ENCODE measurements at regions not wholly inside any gene's neighbourhood (a gene's known extent, or its start where the extent isn't known, plus 50 kb on each side); places are given as distances from the start of the nearest gene placed in this dataset.

GRCh38 chr1:38289034-38289433 lies 242.4 kb upstream of the POU3F1 start:
- no peak overlapping the region for H2AK5ac ChIP-seq (ENCODE audit: low read length)
- DNase-seq: no peak
- no peak overlapping the region for H3K9ac ChIP-seq (ENCODE audit: low read length)
- H4K91ac ChIP-seq (ENCODE audit: low read depth, low read length): no peak overlapping the region
- H2BK5ac ChIP-seq (ENCODE audit: low read depth, low read length, poor library complexity): no peak overlapping the region
- H3K27me3 ChIP-seq (ENCODE audit: insufficient read depth, low read length): no peaks in the 10 kb centered on the region
- no peak overlapping the region for H2BK120ac ChIP-seq (ENCODE audit: insufficient read depth, low read length, poor library complexity)
- no peak overlapping the region for H3K4ac ChIP-seq (ENCODE audit: low read depth, low read length)
- H3K9me3 ChIP-seq (ENCODE audit: insufficient read depth, low read depth, low read length): peaks cover 3% of the 10 kb centered on the region
- H3K36me3 ChIP-seq (ENCODE audit: control insufficient read depth in 1 of 2, insufficient read depth in 2 of 2, low read length in 2 of 2): no peaks in the 10 kb centered on the region
- no peak overlapping the region for H3K27ac ChIP-seq (ENCODE audit: low read depth, low read length)
- H3K4me1 ChIP-seq (ENCODE audit: control insufficient read depth in 1 of 2, insufficient read depth in 2 of 2, low read length in 2 of 2): no peaks in the 10 kb centered on the region
- no peaks in the 10 kb centered on the region for H3K79me1 ChIP-seq (ENCODE audit: low read length)
- H3K4me3 ChIP-seq (ENCODE audit: low read depth, low read length): no peak overlapping the region
- no peak overlapping the region for H3K23ac ChIP-seq (ENCODE audit: low read length)
- H2AFZ ChIP-seq (ENCODE audit: insufficient read depth, low read length, poor library complexity): no peak overlapping the region
- H4K8ac ChIP-seq (ENCODE audit: low read depth, low read length): no peak overlapping the region
- H3K79me2 ChIP-seq (ENCODE audit: control insufficient read depth, insufficient read depth, low read length, poor library complexity): no peaks in the 10 kb centered on the region
- WGBS (ENCODE audit: extremely low coverage, insufficient coverage, insufficient read length): no CpG with 5 or more reads among the region's 1 CpG
- no peak overlapping the region for H3K4me2 ChIP-seq (ENCODE audit: low read length)
- H3K18ac ChIP-seq (ENCODE audit: low read length): no peak overlapping the region
- H3K14ac ChIP-seq (ENCODE audit: low read length): no peak overlapping the region
- H2BK12ac ChIP-seq (ENCODE audit: low read length): no peak overlapping the region
- H4K12ac ChIP-seq (ENCODE audit: low read depth, low read length): no peak overlapping the region

GRCh38 chr1:38287547-38287946 lies 241.0 kb upstream of the POU3F1 start:
- H2AFZ ChIP-seq (ENCODE audit: insufficient read depth, low read length, poor library complexity): no peak overlapping the region
- H3K23ac ChIP-seq (ENCODE audit: low read length): no peak overlapping the region
- H3K4me2 ChIP-seq (ENCODE audit: low read length): no peak overlapping the region
- no peak overlapping the region for H4K12ac ChIP-seq (ENCODE audit: low read depth, low read length)
- H3K27ac ChIP-seq (ENCODE audit: low read depth, low read length): no peak overlapping the region
- DNase-seq: no peak
- no peak overlapping the region for H3K4ac ChIP-seq (ENCODE audit: low read depth, low read length)
- no peak overlapping the region for H2BK5ac ChIP-seq (ENCODE audit: low read depth, low read length, poor library complexity)
- H3K18ac ChIP-seq (ENCODE audit: low read length): no peak overlapping the region
- H3K36me3 ChIP-seq (ENCODE audit: control insufficient read depth in 1 of 2, insufficient read depth in 2 of 2, low read length in 2 of 2): no peaks in the 10 kb centered on the region
- no CpG with 5 or more reads among the region's 3 CpGs for WGBS (ENCODE audit: extremely low coverage, insufficient coverage, insufficient read length)
- no peak overlapping the region for H3K14ac ChIP-seq (ENCODE audit: low read length)
- no peaks in the 10 kb centered on the region for H3K79me1 ChIP-seq (ENCODE audit: low read length)
- no peaks in the 10 kb centered on the region for H3K9me3 ChIP-seq (ENCODE audit: insufficient read depth, low read depth, low read length)
- no peaks in the 10 kb centered on the region for H3K79me2 ChIP-seq (ENCODE audit: control insufficient read depth, insufficient read depth, low read length, poor library complexity)
- no peaks in the 10 kb centered on the region for H3K27me3 ChIP-seq (ENCODE audit: insufficient read depth, low read length)
- no peak overlapping the region for H3K4me3 ChIP-seq (ENCODE audit: low read depth, low read length)
- no peak overlapping the region for H2BK12ac ChIP-seq (ENCODE audit: low read length)
- no peak overlapping the region for H4K91ac ChIP-seq (ENCODE audit: low read depth, low read length)
- H2BK120ac ChIP-seq (ENCODE audit: insufficient read depth, low read length, poor library complexity): no peak overlapping the region
- H2AK5ac ChIP-seq (ENCODE audit: low read length): no peak overlapping the region
- H4K8ac ChIP-seq (ENCODE audit: low read depth, low read length): no peak overlapping the region
- no peak overlapping the region for H3K9ac ChIP-seq (ENCODE audit: low read length)
- H3K4me1 ChIP-seq (ENCODE audit: control insufficient read depth in 1 of 2, insufficient read depth in 2 of 2, low read length in 2 of 2): no peaks in the 10 kb centered on the region

GRCh38 chr1:38287036-38287435 lies 240.4 kb upstream of the POU3F1 start:
- no peak overlapping the region for H3K27ac ChIP-seq (ENCODE audit: low read depth, low read length)
- H3K4me3 ChIP-seq (ENCODE audit: low read depth, low read length): no peak overlapping the region
- H3K4ac ChIP-seq (ENCODE audit: low read depth, low read length): no peak overlapping the region
- no peak overlapping the region for H3K9ac ChIP-seq (ENCODE audit: low read length)
- WGBS (ENCODE audit: extremely low coverage, insufficient coverage, insufficient read length): no CpG with 5 or more reads among the region's 2 CpGs
- H3K27me3 ChIP-seq (ENCODE audit: insufficient read depth, low read length): no peaks in the 10 kb centered on the region
- no peak overlapping the region for H3K23ac ChIP-seq (ENCODE audit: low read length)
- no peak overlapping the region for H3K18ac ChIP-seq (ENCODE audit: low read length)
- no peak overlapping the region for H2AK5ac ChIP-seq (ENCODE audit: low read length)
- DNase-seq: no peak
- H2BK120ac ChIP-seq (ENCODE audit: insufficient read depth, low read length, poor library complexity): no peak overlapping the region
- no peak overlapping the region for H4K91ac ChIP-seq (ENCODE audit: low read depth, low read length)
- no peaks in the 10 kb centered on the region for H3K36me3 ChIP-seq (ENCODE audit: control insufficient read depth in 1 of 2, insufficient read depth in 2 of 2, low read length in 2 of 2)
- H3K9me3 ChIP-seq (ENCODE audit: insufficient read depth, low read depth, low read length): no peaks in the 10 kb centered on the region
- no peaks in the 10 kb centered on the region for H3K79me2 ChIP-seq (ENCODE audit: control insufficient read depth, insufficient read depth, low read length, poor library complexity)
- no peak overlapping the region for H2AFZ ChIP-seq (ENCODE audit: insufficient read depth, low read length, poor library complexity)
- no peak overlapping the region for H3K4me2 ChIP-seq (ENCODE audit: low read length)
- H4K8ac ChIP-seq (ENCODE audit: low read depth, low read length): no peak overlapping the region
- no peak overlapping the region for H3K14ac ChIP-seq (ENCODE audit: low read length)
- no peak overlapping the region for H2BK5ac ChIP-seq (ENCODE audit: low read depth, low read length, poor library complexity)
- H4K12ac ChIP-seq (ENCODE audit: low read depth, low read length): no peak overlapping the region
- H2BK12ac ChIP-seq (ENCODE audit: low read length): no peak overlapping the region
- no peaks in the 10 kb centered on the region for H3K79me1 ChIP-seq (ENCODE audit: low read length)
- no peaks in the 10 kb centered on the region for H3K4me1 ChIP-seq (ENCODE audit: control insufficient read depth in 1 of 2, insufficient read depth in 2 of 2, low read length in 2 of 2)

GRCh38 chr1:38285807-38286530 lies 239.4 kb upstream of the POU3F1 start:
- Histone ChIP-seq H3K27ac (ENCODE audit: low read depth, low read length) (no peak overlapping the region), H4K8ac (ENCODE audit: low read depth, low read length) (no peak overlapping the region), H3K14ac (ENCODE audit: low read length) (no peak overlapping the region), H4K91ac (ENCODE audit: low read depth, low read length) (no peak overlapping the region), H3K23ac (ENCODE audit: low read length) (no peak overlapping the region), H3K9ac (ENCODE audit: low read length) (no peak overlapping the region), H3K79me1 (ENCODE audit: low read length) (no peaks in the 10 kb centered on the region), H3K18ac (ENCODE audit: low read length) (no peak overlapping the region), H3K9me3 (ENCODE audit: insufficient read depth, low read depth, low read length) (no peaks in the 10 kb centered on the region), H2AFZ (ENCODE audit: insufficient read depth, low read length, poor library complexity) (no peak overlapping the region), H2AK5ac (ENCODE audit: low read length) (no peak overlapping the region), H4K12ac (ENCODE audit: low read depth, low read length) (no peak overlapping the region), H3K4me1 (ENCODE audit: control insufficient read depth in 1 of 2, insufficient read depth in 2 of 2, low read length in 2 of 2) (no peaks in the 10 kb centered on the region), H2BK5ac (ENCODE audit: low read depth, low read length, poor library complexity) (no peak overlapping the region), H3K4me2 (ENCODE audit: low read length) (no peak overlapping the region), H3K79me2 (ENCODE audit: control insufficient read depth, insufficient read depth, low read length, poor library complexity) (no peaks in the 10 kb centered on the region), H3K4ac (ENCODE audit: low read depth, low read length) (no peak overlapping the region), H2BK120ac (ENCODE audit: insufficient read depth, low read length, poor library complexity) (no peak overlapping the region), H3K36me3 (ENCODE audit: control insufficient read depth in 1 of 2, insufficient read depth in 2 of 2, low read length in 2 of 2) (no peaks in the 10 kb centered on the region), H2BK12ac (ENCODE audit: low read length) (no peak overlapping the region), H3K27me3 (ENCODE audit: insufficient read depth, low read length) (no peaks in the 10 kb centered on the region), H3K4me3 (ENCODE audit: low read depth, low read length) (no peak overlapping the region)
- no CpG with 5 or more reads among the region's 12 CpGs for WGBS (ENCODE audit: extremely low coverage, insufficient coverage, insufficient read length)
- no peak for DNase-seq

Measured in trophoblast cell (in vitro differentiated cells and primary cell).